ENCODE measurements at regions not wholly inside any gene's neighbourhood (a gene's known extent, or its start where the extent isn't known, plus 50 kb on each side); places are given as distances from the start of the nearest gene placed in this dataset.

DNA sequence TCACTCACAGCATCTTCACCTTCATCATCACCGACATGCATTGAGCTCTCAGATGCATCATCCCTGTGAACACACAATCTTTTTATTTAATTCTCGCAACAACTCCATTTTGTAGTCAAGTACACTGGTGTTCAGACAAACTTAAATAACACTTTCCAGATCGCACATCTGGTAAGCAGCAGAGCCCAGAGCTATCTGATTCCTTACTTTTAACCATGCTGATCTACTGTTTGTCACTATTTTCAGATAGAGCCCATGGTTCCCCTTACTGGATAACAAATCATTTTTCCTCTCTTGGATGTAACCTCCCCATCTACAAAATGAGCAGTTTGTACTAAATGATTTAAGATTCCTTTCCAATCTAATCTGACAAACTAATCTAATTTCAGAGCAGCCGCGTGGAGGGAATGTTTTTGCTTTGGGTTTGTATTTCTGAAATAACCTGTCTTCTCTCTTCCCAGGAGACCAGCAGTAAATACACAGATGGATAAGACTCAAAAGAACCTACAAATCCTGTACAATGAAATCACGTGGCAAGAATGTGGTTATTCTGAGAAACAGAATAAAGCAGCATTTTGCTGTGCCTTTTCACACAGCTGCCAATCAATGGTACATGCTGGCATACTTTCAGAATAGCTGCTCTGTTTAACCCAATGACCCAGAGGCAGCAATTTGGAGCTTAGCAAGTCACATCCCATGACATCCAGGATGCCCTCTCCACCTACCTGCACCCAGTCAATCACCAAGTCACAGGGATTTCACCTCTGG, 72.9 kb upstream of the CCL2 start:
- no peak for DNase-seq (ENCODE audit: low read depth)

DNA sequence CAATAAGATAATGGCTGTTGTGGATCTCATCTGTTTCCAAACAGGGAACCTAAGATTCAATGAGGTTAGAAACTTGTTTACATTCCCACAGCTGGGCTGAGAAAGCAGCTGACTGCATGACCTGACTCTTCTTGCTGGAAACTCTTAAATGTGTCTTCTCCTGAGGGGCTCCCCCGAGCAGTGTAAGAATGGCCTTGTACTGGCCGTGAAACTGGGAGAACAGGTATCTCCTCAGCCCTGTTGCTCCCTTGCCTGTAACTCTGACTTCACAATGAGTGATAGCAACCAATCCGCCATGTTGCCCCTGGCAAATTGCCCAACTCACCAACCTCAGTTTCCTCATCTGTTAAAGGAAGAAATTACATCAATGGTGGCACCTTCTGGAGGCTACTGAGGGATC, 59.1 kb upstream of the CCL2 start:
- DNase-seq (ENCODE audit: low read depth): no peak

DNA sequence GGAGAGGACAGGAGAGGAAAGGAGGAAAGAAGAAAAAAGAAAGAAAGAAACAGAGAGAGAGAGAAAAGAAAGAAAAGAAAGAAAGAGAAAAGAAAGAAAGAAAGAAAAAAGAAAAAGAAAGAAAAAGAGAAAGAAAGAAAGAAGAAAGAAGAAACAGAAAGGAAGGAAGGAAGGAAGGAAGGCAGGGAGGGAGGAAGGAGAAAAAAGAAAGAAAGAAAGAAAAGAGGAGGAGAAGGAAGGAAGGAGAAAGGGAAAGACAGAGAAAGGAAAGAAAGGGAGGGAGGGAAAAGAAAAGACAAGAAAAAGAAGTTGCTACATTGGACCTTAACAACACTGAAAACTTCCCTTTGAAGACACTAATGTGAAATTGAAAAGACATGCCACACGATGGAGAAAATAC, 56.6 kb upstream of the CCL2 start:
- DNase-seq (ENCODE audit: low read depth): no peak

- no peak for DNase-seq (ENCODE audit: low read depth)
Observed at GRCh38 chr17:34199454-34199853, 55.6 kb upstream of the CCL2 start.

GRCh38 chr17:34199932-34200534, 55.1 kb upstream of the CCL2 start:
- peak; percentile 60 for DNase-seq (ENCODE audit: low read depth)

- no peak for DNase-seq (ENCODE audit: low read depth)
Observed at GRCh38 chr17:34201225-34201624, 53.9 kb upstream of the CCL2 start.

DNA sequence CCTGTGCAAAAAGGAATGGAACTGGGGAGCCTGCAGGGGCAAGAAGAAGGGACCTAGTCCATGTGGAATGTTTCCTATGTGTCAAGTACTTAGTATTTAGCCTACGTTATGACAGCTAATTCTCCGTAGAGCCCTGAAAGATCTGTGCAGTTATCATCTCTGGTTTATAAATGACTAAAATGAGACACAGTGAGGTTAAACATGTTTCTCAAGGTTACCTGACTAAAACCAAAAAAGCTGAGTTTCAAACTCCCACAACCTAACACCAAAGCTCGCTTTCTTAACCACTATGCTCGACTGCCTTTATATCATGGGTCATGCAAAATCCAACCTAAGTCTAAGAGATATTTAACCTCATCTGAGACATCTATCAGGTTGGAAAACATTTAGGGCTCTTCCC, 53.3 kb upstream of the CCL2 start:
- no peak for DNase-seq (ENCODE audit: low read depth)

GRCh38 chr17:34203018-34203638, 52.0 kb upstream of the CCL2 start:
- no peak for DNase-seq (ENCODE audit: low read depth)

DNA sequence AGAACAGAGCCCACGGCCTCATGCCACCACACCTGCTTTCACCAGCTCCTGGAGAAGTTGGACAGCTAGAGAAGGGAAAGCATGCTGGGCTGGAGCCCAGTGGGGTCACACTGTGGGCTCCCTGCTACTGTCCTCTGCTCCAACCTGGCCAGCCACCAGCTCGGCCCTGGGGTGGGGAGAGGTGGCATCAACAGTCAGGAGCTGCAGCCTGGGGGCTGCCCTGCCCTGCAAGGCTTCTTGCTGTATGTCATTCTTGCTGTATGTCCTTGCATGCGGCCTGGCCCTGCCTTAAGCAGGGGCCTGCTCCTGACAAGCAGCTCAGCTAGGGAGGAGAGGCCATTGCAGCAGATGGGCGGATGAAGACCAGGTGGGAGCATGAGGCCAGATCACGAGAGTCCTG, 50.7 kb upstream of the CCL2 start:
- no peak for DNase-seq (ENCODE audit: low read depth)
